ENCODE measurements at regions not wholly inside any gene's neighbourhood (a gene's known extent, or its start where the extent isn't known, plus 50 kb on each side); places are given as distances from the start of the nearest gene placed in this dataset.

DNA sequence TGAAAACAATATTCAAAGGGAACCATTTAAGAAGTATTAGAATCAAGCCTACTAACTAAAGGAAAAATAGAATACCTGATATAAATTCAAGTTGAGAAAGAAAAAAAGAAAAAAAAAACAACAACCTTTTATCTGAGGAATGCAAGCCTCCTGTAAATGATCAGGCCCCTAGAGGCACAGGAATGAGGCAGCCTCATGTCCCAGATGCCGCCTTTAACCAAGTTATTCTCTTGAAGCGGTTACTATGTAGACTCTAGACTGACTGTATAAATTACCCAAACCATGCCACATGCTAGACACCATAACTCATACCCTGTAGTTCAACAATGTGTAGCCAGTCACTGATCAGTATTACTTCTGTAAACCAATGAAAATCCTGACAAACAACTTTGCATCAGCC lies 929.6 kb downstream of the TAF11L14 start:
- intact Hi-C loops (cut with micrococcal nuclease; ENCODE audit: unreplicated experiment) (no loop called here), in situ Hi-C loops (cut with HindIII; ENCODE audit: low pct_unique_long_range_greater_than_20kb, low sequenced_read_pairs) (no loop called here)
- no peaks in the 10 kb centered on the region for H3K4me1 ChIP-seq (ENCODE audit: control insufficient read depth, insufficient read depth, low read length)
- TF ChIP-seq, protein P1, sequence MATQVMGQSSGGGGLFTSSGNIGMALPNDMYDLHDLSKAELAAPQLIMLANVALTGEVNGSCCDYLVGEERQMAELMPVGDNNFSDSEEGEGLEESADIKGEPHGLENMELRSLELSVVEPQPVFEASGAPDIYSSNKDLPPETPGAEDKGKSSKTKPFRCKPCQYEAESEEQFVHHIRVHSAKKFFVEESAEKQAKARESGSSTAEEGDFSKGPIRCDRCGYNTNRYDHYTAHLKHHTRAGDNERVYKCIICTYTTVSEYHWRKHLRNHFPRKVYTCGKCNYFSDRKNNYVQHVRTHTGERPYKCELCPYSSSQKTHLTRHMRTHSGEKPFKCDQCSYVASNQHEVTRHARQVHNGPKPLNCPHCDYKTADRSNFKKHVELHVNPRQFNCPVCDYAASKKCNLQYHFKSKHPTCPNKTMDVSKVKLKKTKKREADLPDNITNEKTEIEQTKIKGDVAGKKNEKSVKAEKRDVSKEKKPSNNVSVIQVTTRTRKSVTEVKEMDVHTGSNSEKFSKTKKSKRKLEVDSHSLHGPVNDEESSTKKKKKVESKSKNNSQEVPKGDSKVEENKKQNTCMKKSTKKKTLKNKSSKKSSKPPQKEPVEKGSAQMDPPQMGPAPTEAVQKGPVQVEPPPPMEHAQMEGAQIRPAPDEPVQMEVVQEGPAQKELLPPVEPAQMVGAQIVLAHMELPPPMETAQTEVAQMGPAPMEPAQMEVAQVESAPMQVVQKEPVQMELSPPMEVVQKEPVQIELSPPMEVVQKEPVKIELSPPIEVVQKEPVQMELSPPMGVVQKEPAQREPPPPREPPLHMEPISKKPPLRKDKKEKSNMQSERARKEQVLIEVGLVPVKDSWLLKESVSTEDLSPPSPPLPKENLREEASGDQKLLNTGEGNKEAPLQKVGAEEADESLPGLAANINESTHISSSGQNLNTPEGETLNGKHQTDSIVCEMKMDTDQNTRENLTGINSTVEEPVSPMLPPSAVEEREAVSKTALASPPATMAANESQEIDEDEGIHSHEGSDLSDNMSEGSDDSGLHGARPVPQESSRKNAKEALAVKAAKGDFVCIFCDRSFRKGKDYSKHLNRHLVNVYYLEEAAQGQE (IDR thresholded peaks at IDR 0.05; ENCODE audit: insufficient read depth in 1 of 2, low read depth in 2 of 2, low read length in 1 of 2), result no peak
- no peak for TF ChIP-seq TCF7L2 (IDR thresholded peaks at IDR 0.05; ENCODE audit: low read depth, low read length)
- TF ChIP-seq POLR2AphosphoS5 (IDR thresholded peaks at IDR 0.05; ENCODE audit: low read depth, low read length), result no peak
- no peak for TF ChIP-seq CTCF (IDR thresholded peaks at IDR 0.05)
- TF ChIP-seq SIN3A (IDR thresholded peaks at IDR 0.05; ENCODE audit: borderline replicate concordance, insufficient read depth, low read depth, low read length), result no peak
- no TSS peak for BruUV-seq (replicated peaks)
- DNase-seq (ENCODE audit: low read depth, low spot score) (no peak), ATAC-seq (no peak)
- no peak overlapping the region for H3K4me3 ChIP-seq (ENCODE audit: low read depth in 2 of 2, low read length in 2 of 2)
- no peaks in the 10 kb centered on the region; the same call in 1 of the 2 replicates for H3K36me3 ChIP-seq (ENCODE audit: control insufficient read depth, insufficient read depth, low read length)
- POLR2A ChIA-PET, result no interaction called here
- CTCF ChIA-PET, result no interaction called here
- H3K27ac ChIP-seq (ENCODE audit: low read length), result no peak overlapping the region
- H3K9me3 ChIP-seq (ENCODE audit: control insufficient read depth, insufficient read depth, low read depth, low read length), result no peaks in the 10 kb centered on the region
- H3K27me3 ChIP-seq (ENCODE audit: control insufficient read depth, insufficient read depth, low read length), result no peaks in the 10 kb centered on the region

DNA sequence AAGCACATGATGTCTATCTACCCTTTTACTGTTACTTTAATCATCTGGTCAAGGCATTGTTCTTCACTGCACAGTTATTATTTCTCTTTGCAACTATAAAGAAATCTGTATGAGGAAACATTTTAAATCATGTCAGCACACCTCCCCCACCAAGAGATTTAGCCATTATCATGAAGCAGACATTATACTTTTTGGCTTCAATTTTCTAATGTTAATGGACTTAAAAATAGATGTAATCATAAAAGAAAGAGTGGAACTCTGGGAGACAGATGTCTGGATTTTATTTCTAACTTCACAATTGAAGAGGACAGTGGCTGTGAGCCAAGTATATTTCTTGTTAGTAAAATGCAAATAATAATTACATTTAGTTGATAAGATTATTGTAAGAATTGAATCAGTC lies 932.4 kb downstream of the TAF11L14 start:
- CTCF ChIA-PET, result no interaction called here
- Histone ChIP-seq H3K4me3 (ENCODE audit: low read depth in 2 of 2, low read length in 2 of 2) (no peak overlapping the region), H3K36me3 (ENCODE audit: control insufficient read depth, insufficient read depth, low read length) (no peaks in the 10 kb centered on the region; the same call in 1 of the 2 replicates), H3K4me1 (ENCODE audit: control insufficient read depth, insufficient read depth, low read length) (no peaks in the 10 kb centered on the region), H3K9me3 (ENCODE audit: control insufficient read depth, insufficient read depth, low read depth, low read length) (no peaks in the 10 kb centered on the region), H3K27ac (ENCODE audit: low read length) (no peak overlapping the region), H3K27me3 (ENCODE audit: control insufficient read depth, insufficient read depth, low read length) (no peaks in the 10 kb centered on the region)
- intact Hi-C loops (cut with micrococcal nuclease; ENCODE audit: unreplicated experiment) (no loop called here), in situ Hi-C loops (cut with HindIII; ENCODE audit: low pct_unique_long_range_greater_than_20kb, low sequenced_read_pairs) (no loop called here)
- BruUV-seq (replicated peaks), result no TSS peak
- POLR2A ChIA-PET, result no interaction called here
- TF ChIP-seq CTCF (IDR thresholded peaks at IDR 0.05) (no peak), TCF7L2 (IDR thresholded peaks at IDR 0.05; ENCODE audit: low read depth, low read length) (no peak), POLR2AphosphoS5 (IDR thresholded peaks at IDR 0.05; ENCODE audit: low read depth, low read length) (no peak), SIN3A (IDR thresholded peaks at IDR 0.05; ENCODE audit: borderline replicate concordance, insufficient read depth, low read depth, low read length) (no peak)
- TF ChIP-seq, protein P1 (IDR thresholded peaks at IDR 0.05; ENCODE audit: insufficient read depth in 1 of 2, low read depth in 2 of 2, low read length in 1 of 2), result no peak
- ATAC-seq, result no peak
- DNase-seq (ENCODE audit: low read depth, low spot score), result no peak
